GM19240 (cell line): ENCODE measurements at regions not wholly inside any gene's neighbourhood (a gene's known extent, or its start where the extent isn't known, plus 50 kb on each side); places are given as distances from the start of the nearest gene placed in this dataset.
"Not testable (repeated sequence)": the region's sequence is repeated elsewhere in the genome, so short reads cannot be mapped to it uniquely, and the experiment has no call there.

Experiments
- DNase-seq: peaks from one replicate; pipeline ENCODE4 v3.0.0; 2011; ENCODE audit warnings: low spot score; ENCODE audit not compliant: insufficient read length

GRCh38 chr1:148210166-148210565 lies 58.1 kb upstream of the NBPF11 start:
- DNase-seq: not testable (repeated sequence)

GRCh38 chr1:148202013-148202412 lies 49.9 kb upstream of the NBPF11 start:
- DNase-seq: not testable (repeated sequence)
